OCI-LY1 (cell line): ENCODE measurements at regions not wholly inside any gene's neighbourhood (a gene's known extent, or its start where the extent isn't known, plus 50 kb on each side); places are given as distances from the start of the nearest gene placed in this dataset.

Source experiments
- EZH2 ChIP-seq: fragments of 200-600 bp; sonication (generic), shearing (Covaris generic); IDR thresholded peaks from 2 replicates; pipeline ENCODE4 v1.8.0; 2017; ENCODE audit warnings: borderline replicate concordance, mixed run types, mild to moderate bottlenecking, antibody characterized with exemption, low read length, moderate library complexity, mixed read lengths
- TF ChIP-seq, protein P1 (sequence below): fragments of 200-600 bp; sonication (generic), shearing (Covaris generic); IDR thresholded peaks from 2 replicates; pipeline ENCODE4 v1.5.1; 2017; ENCODE audit warnings: mild to moderate bottlenecking, antibody characterized with exemption, low read length, moderate library complexity, mixed read lengths

DNA sequence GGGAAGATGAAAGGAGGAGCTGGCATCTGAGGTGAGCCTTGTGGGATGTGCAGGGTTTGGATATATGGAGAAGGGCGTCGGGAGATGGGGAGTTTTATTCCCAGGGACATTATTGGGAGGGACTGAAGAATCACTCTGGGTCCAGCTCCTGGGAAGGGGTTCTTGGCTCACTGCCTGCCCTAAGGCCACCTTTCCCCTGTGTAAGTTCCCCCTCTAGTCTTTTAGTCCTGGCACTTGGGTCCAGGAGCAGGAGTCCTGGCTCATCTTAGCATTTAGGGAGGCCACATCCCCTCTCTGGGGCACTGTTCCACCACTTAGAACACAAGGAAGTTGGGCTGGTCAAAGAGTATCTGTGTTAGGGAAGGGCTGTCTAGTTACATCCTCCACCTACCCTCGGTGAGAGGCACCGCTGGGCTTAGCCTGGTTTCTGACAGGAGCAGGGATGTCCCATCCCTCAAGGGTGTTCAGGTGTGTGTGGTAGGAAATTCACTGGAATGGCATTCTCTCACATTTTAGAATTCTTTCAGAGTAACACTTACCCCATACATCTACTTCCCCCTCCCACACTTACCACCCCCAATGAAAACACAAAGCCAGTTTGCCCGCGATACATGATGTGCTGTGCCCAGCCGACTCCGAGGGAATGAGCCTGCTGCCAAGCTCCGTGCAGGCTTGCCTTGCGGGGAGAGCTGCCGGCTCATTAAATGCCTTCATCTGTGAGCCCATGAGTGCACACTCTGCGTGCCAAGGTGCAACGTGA, 86.7 kb downstream of the FAM43A start:
- TF ChIP-seq, protein P1, sequence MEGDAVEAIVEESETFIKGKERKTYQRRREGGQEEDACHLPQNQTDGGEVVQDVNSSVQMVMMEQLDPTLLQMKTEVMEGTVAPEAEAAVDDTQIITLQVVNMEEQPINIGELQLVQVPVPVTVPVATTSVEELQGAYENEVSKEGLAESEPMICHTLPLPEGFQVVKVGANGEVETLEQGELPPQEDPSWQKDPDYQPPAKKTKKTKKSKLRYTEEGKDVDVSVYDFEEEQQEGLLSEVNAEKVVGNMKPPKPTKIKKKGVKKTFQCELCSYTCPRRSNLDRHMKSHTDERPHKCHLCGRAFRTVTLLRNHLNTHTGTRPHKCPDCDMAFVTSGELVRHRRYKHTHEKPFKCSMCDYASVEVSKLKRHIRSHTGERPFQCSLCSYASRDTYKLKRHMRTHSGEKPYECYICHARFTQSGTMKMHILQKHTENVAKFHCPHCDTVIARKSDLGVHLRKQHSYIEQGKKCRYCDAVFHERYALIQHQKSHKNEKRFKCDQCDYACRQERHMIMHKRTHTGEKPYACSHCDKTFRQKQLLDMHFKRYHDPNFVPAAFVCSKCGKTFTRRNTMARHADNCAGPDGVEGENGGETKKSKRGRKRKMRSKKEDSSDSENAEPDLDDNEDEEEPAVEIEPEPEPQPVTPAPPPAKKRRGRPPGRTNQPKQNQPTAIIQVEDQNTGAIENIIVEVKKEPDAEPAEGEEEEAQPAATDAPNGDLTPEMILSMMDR: no peak
- TF ChIP-seq EZH2: no peak
